ENCODE measurements at regions not wholly inside any gene's neighbourhood (a gene's known extent, or its start where the extent isn't known, plus 50 kb on each side); places are given as distances from the start of the nearest gene placed in this dataset.

DNA sequence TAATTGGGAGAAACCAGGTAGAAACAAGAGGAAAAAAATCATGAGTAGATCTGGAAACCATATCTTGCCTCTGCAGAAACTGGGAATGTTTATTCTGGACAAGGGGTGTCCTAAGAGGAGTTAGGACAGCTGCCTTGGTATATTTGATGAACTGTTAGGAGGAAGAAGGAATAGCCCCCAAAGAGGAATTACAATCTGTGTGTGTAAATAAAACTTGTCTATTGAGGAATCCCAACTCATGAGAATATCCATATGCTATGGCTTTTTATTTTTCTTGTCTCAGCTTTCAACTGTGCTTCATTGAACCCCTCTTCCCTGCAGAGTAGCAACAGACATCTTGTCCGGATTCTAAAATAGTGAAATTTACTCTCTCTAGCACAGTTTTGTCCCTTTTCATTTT is 423.5 kb upstream of the SLC14A2 start (continued):
- TF ChIP-seq, protein P1, sequence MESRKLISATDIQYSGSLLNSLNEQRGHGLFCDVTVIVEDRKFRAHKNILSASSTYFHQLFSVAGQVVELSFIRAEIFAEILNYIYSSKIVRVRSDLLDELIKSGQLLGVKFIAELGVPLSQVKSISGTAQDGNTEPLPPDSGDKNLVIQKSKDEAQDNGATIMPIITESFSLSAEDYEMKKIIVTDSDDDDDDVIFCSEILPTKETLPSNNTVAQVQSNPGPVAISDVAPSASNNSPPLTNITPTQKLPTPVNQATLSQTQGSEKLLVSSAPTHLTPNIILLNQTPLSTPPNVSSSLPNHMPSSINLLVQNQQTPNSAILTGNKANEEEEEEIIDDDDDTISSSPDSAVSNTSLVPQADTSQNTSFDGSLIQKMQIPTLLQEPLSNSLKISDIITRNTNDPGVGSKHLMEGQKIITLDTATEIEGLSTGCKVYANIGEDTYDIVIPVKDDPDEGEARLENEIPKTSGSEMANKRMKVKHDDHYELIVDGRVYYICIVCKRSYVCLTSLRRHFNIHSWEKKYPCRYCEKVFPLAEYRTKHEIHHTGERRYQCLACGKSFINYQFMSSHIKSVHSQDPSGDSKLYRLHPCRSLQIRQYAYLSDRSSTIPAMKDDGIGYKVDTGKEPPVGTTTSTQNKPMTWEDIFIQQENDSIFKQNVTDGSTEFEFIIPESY (IDR thresholded peaks at IDR 0.05; ENCODE audit: extremely low read depth, insufficient replicate concordance, low read length) = no peak
- TF ChIP-seq YY1 (IDR thresholded peaks at IDR 0.05; ENCODE audit: extremely low read depth, insufficient replicate concordance, low read depth, low read length) (no peak), TCF7L2 (IDR thresholded peaks at IDR 0.05; ENCODE audit: borderline replicate concordance, extremely low read depth, insufficient read depth, insufficient read length) (no peak), SIN3A (IDR thresholded peaks at IDR 0.05; ENCODE audit: low read depth) (no peak), POLR2A (IDR thresholded peaks at IDR 0.05; ENCODE audit: borderline replicate concordance, extremely low read depth, insufficient read depth, insufficient read length) (no peak), EZH2 (IDR thresholded peaks at IDR 0.05) (no peak)

DNA sequence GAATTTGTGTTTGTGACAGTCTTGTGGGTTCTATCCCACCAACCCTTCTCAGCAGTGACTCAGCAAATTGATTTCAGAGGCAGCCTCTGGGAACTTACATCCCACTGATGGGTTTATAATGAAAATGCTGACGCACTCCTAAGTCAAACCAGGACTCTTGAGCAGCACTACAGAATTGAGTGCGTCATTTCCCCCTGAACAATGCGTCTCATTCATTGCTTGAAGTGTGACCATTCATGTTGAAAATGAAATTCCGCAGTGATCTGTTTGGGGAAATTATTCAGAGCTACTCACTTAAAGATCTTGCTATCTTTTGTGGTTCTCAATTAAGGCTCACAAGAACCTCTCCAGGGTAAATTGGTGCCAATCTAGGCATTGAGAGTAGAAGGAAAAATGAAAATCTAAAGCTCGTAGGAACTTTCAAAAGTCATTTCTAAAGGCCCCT is 417.7 kb upstream of the SLC14A2 start:
- ATAC-seq (no peak), DNase-seq (ENCODE audit: low read depth, low spot score) (no peak)
- Histone ChIP-seq H3K4me3 (replicated peaks in 1 of 2; ENCODE audit: low read depth in 1 of 2, low read length in 2 of 2) (no peak overlapping the region), H3K9me2 (ENCODE audit: insufficient read depth) (no peaks in the 10 kb centered on the region), H3K9ac (ENCODE audit: low read length) (no peak overlapping the region), H3K27ac (ENCODE audit: low read depth, low read length) (no peak overlapping the region), H3K27me3 (ENCODE audit: insufficient read depth, low read length) (no peaks in the 10 kb centered on the region), H2AFZ (ENCODE audit: low read depth, low read length, poor library complexity, severe bottlenecking) (no peak overlapping the region), H3K36me3 (ENCODE audit: control insufficient read depth in 1 of 2, insufficient read depth in 2 of 2, low read length in 2 of 2) (no peaks in the 10 kb centered on the region), H4K20me1 (ENCODE audit: insufficient read depth) (no peaks in the 10 kb centered on the region), H3K79me2 (ENCODE audit: insufficient read depth, low read length) (no peaks in the 10 kb centered on the region), H3K4me1 (ENCODE audit: control insufficient read depth in 1 of 2, insufficient read depth in 2 of 2, low read length in 2 of 2) (no peaks in the 10 kb centered on the region), H3K4me2 (ENCODE audit: low read length) (no peak overlapping the region), H3K9me3 (ENCODE audit: control insufficient read depth in 1 of 2, insufficient read depth in 1 of 2, low read depth in 1 of 2, low read length in 2 of 2) (peaks cover 0 to 7% of the 10 kb centered on the region in 2 experiments; a peak in 1 of 4 replicates)
- ChIA-PET RAD21 (ENCODE audit: low non-redundant PET in 1 of 2, low total read pairs in 2 of 2, uncharacterized antibody in 2 of 2, unreplicated experiment in 2 of 2) (no interaction called here), CTCF (no interaction called here), POLR2A (no interaction called here)
- TF ChIP-seq FOSL1 (IDR thresholded peaks at IDR 0.05; ENCODE audit: low read depth) = no peak
- no peak for TF ChIP-seq JUND (IDR thresholded peaks at IDR 0.05)
- TF ChIP-seq RAD21 (IDR thresholded peaks at IDR 0.05; ENCODE audit: low read depth) = no peak
- TF ChIP-seq POLR2A (IDR thresholded peaks at IDR 0.05; ENCODE audit: borderline replicate concordance, extremely low read depth, insufficient read depth, insufficient read length) = no peak
- no peak for TF ChIP-seq YY1 (IDR thresholded peaks at IDR 0.05; ENCODE audit: extremely low read depth, insufficient replicate concordance, low read depth, low read length)
- TF ChIP-seq, protein P2, sequence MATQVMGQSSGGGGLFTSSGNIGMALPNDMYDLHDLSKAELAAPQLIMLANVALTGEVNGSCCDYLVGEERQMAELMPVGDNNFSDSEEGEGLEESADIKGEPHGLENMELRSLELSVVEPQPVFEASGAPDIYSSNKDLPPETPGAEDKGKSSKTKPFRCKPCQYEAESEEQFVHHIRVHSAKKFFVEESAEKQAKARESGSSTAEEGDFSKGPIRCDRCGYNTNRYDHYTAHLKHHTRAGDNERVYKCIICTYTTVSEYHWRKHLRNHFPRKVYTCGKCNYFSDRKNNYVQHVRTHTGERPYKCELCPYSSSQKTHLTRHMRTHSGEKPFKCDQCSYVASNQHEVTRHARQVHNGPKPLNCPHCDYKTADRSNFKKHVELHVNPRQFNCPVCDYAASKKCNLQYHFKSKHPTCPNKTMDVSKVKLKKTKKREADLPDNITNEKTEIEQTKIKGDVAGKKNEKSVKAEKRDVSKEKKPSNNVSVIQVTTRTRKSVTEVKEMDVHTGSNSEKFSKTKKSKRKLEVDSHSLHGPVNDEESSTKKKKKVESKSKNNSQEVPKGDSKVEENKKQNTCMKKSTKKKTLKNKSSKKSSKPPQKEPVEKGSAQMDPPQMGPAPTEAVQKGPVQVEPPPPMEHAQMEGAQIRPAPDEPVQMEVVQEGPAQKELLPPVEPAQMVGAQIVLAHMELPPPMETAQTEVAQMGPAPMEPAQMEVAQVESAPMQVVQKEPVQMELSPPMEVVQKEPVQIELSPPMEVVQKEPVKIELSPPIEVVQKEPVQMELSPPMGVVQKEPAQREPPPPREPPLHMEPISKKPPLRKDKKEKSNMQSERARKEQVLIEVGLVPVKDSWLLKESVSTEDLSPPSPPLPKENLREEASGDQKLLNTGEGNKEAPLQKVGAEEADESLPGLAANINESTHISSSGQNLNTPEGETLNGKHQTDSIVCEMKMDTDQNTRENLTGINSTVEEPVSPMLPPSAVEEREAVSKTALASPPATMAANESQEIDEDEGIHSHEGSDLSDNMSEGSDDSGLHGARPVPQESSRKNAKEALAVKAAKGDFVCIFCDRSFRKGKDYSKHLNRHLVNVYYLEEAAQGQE (IDR thresholded peaks at IDR 0.05; ENCODE audit: low read depth) = no peak
- TF ChIP-seq, protein P1 (IDR thresholded peaks at IDR 0.05; ENCODE audit: extremely low read depth, insufficient replicate concordance, low read length) = no peak
- TF ChIP-seq EZH2 (IDR thresholded peaks at IDR 0.05) = no peak
- no peak for TF ChIP-seq ZFX (IDR thresholded peaks at IDR 0.05)
- no peak for TF ChIP-seq ELF1 (IDR thresholded peaks at IDR 0.05; ENCODE audit: borderline replicate concordance, low read depth)
- TF ChIP-seq, protein P3, sequence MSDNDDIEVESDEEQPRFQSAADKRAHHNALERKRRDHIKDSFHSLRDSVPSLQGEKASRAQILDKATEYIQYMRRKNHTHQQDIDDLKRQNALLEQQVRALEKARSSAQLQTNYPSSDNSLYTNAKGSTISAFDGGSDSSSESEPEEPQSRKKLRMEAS (IDR thresholded peaks at IDR 0.05) = no peak
- TF ChIP-seq CEBPB (IDR thresholded peaks at IDR 0.05; ENCODE audit: low read depth) = no peak
- TF ChIP-seq, protein P4, sequence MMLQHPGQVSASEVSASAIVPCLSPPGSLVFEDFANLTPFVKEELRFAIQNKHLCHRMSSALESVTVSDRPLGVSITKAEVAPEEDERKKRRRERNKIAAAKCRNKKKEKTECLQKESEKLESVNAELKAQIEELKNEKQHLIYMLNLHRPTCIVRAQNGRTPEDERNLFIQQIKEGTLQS (IDR thresholded peaks at IDR 0.05) = no peak
- no TSS peak for BruUV-seq (replicated peaks)
- intact Hi-C loops (cut with micrococcal nuclease) = no loop called here
